GM12864 (cell line): ENCODE measurements at regions not wholly inside any gene's neighbourhood (a gene's known extent, or its start where the extent isn't known, plus 50 kb on each side); places are given as distances from the start of the nearest gene placed in this dataset.

Experiments
- DNase-seq: peaks from one replicate; pipeline ENCODE4 v3.0.0-alpha.2; 2011; ENCODE audit warnings: low read depth
- H3K4me3 ChIP-seq: 2 replicates; pipeline ENCODE4 v1.5.1; 2011; ENCODE audit warnings: mild to moderate bottlenecking, low read depth, low read length, control low read depth
- CTCF ChIP-seq: IDR thresholded peaks from 2 replicates; pipeline ENCODE4 v1.5.1; 2011; ENCODE audit warnings: low read depth, mild to moderate bottlenecking, moderate library complexity, low read length, control low read depth, inconsistent platforms; ENCODE audit errors: missing control alignments

GRCh38 chr20:57076951-57077350 is 189.5 kb downstream of the BMP7 start:
- H3K4me3 ChIP-seq: no peak overlapping the region
- no peak for TF ChIP-seq CTCF
- DNase-seq: no peak

- H3K4me3 ChIP-seq: no peak overlapping the region
- no peak for TF ChIP-seq CTCF
- no peak for DNase-seq
Measured at GRCh38 chr20:57078116-57078515, 188.3 kb downstream of the BMP7 start.

GRCh38 chr20:57079031-57080005 is 187.1 kb downstream of the BMP7 start:
- no peak for TF ChIP-seq CTCF
- no peak overlapping the region for H3K4me3 ChIP-seq
- no peak for DNase-seq

- no peak for TF ChIP-seq CTCF
- no peak for DNase-seq
- no peak overlapping the region for H3K4me3 ChIP-seq
Measured at GRCh38 chr20:57080796-57081195, 185.6 kb downstream of the BMP7 start.

GRCh38 chr20:57082357-57082945 is 184.0 kb downstream of the BMP7 start:
- H3K4me3 ChIP-seq: no peak overlapping the region
- no peak for TF ChIP-seq CTCF
- no peak for DNase-seq

- DNase-seq: no peak
- H3K4me3 ChIP-seq: no peak overlapping the region
- no peak for TF ChIP-seq CTCF
Measured at GRCh38 chr20:57083072-57083471, 183.4 kb downstream of the BMP7 start.

GRCh38 chr20:57086066-57086465 is 180.4 kb downstream of the BMP7 start:
- H3K4me3 ChIP-seq: no peak overlapping the region
- DNase-seq: no peak
- TF ChIP-seq CTCF: no peak
